ENCODE measurements at regions not wholly inside any gene's neighbourhood (a gene's known extent, or its start where the extent isn't known, plus 50 kb on each side); places are given as distances from the start of the nearest gene placed in this dataset.

DNA sequence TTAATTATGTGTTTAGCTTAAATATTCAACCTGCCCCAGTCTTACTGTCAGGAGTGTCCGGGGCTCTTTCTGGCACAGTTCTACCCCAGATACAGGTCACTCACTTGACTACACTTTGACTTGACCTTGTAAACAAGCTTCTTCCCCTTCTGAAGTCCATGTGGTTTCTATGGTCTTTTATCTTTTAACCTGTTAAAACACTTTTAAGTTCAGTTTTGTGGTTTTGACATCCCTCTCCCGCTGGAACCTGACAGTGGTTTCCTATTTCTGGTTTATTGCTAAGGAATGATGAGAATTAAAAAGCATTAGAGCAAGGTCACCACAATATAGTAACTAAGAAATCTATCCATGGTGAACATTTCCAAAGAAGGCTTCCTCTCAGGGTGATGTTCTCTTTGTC lies 300.1 kb downstream of the TMEM167A start:
- Histone ChIP-seq H3K36me3 (ENCODE audit: insufficient read depth, low read length) (no peaks in the 10 kb centered on the region), H3K9me3 (ENCODE audit: low read depth, low read length) (no peaks in the 10 kb centered on the region), H3K79me2 (ENCODE audit: insufficient read depth, low read length) (no peaks in the 10 kb centered on the region), H3K4me1 (ENCODE audit: insufficient read depth, low read length) (no peaks in the 10 kb centered on the region), H4K20me1 (ENCODE audit: insufficient read depth, low read length) (no peaks in the 10 kb centered on the region), H3K27ac (ENCODE audit: low read depth, low read length) (no peak overlapping the region), H3K27me3 (ENCODE audit: insufficient read depth, low read length) (no peaks in the 10 kb centered on the region), H3K4me2 (ENCODE audit: insufficient read depth, low read length) (no peak overlapping the region), H3K4me3 (ENCODE audit: insufficient read depth, low read length) (no peak overlapping the region), H2AFZ (ENCODE audit: low read length) (no peak overlapping the region)
- TF ChIP-seq, protein P1, sequence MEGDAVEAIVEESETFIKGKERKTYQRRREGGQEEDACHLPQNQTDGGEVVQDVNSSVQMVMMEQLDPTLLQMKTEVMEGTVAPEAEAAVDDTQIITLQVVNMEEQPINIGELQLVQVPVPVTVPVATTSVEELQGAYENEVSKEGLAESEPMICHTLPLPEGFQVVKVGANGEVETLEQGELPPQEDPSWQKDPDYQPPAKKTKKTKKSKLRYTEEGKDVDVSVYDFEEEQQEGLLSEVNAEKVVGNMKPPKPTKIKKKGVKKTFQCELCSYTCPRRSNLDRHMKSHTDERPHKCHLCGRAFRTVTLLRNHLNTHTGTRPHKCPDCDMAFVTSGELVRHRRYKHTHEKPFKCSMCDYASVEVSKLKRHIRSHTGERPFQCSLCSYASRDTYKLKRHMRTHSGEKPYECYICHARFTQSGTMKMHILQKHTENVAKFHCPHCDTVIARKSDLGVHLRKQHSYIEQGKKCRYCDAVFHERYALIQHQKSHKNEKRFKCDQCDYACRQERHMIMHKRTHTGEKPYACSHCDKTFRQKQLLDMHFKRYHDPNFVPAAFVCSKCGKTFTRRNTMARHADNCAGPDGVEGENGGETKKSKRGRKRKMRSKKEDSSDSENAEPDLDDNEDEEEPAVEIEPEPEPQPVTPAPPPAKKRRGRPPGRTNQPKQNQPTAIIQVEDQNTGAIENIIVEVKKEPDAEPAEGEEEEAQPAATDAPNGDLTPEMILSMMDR (IDR thresholded peaks at IDR 0.05; ENCODE audit: extremely low read depth, low read depth, low read length), result no peak
- no peak for DNase-seq (ENCODE audit: insufficient read length, low spot score, missing footprints)

DNA sequence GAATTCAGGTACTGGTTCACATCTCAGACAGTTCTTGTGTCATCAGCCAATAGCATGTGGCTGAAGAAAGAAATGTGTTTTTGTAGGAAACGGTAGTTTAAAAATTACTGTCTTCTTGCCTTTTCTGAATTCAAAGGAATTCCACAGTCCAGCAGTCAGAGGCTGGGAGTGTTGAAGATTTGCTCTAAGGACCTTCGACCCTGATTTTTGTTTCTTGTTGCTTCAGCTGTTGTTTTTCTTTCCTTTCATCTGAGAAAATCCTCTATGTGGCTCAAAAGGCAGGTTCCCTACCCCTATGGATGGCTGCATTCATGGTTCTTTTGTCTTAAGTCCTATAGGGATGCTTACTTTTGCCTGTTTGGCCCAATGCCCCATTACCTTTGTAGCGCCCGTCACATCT lies 304.9 kb downstream of the TMEM167A start:
- H3K79me2 ChIP-seq (ENCODE audit: insufficient read depth, low read length), result no peaks in the 10 kb centered on the region
- no peak overlapping the region for H3K4me3 ChIP-seq (ENCODE audit: insufficient read depth, low read length)
- H3K4me1 ChIP-seq (ENCODE audit: insufficient read depth, low read length), result no peaks in the 10 kb centered on the region
- no peak overlapping the region for H3K4me2 ChIP-seq (ENCODE audit: insufficient read depth, low read length)
- no peaks in the 10 kb centered on the region for H3K36me3 ChIP-seq (ENCODE audit: insufficient read depth, low read length)
- no peak overlapping the region for H2AFZ ChIP-seq (ENCODE audit: low read length)
- no peaks in the 10 kb centered on the region for H4K20me1 ChIP-seq (ENCODE audit: insufficient read depth, low read length)
- no peak for DNase-seq (ENCODE audit: insufficient read length, low spot score, missing footprints)
- H3K27me3 ChIP-seq (ENCODE audit: insufficient read depth, low read length), result no peaks in the 10 kb centered on the region
- H3K9me3 ChIP-seq (ENCODE audit: low read depth, low read length), result no peaks in the 10 kb centered on the region
- no peak overlapping the region for H3K27ac ChIP-seq (ENCODE audit: low read depth, low read length)
- TF ChIP-seq, protein P1 (IDR thresholded peaks at IDR 0.05; ENCODE audit: extremely low read depth, low read depth, low read length), result no peak

DNA sequence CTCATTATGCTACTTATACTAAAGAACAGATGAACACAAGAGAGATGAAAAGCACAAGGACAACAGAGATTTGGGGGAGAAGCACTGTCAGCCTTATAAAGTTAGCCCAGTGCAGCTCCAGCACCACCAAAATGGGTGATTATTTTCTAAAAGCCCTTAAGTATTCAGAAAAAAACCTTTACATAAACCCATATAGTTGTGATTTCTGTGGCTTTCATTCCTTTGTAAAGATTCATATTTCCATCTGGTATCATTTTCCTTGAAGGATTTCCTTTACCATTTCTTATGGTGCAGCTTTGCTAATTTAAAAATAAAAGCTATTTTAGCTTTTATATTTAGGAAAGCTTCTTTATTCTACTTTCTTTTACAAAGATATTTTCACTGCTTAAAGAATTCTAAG lies 311.0 kb downstream of the TMEM167A start:
- Histone ChIP-seq H3K4me2 (ENCODE audit: insufficient read depth, low read length) (no peak overlapping the region), H3K27me3 (ENCODE audit: insufficient read depth, low read length) (no peaks in the 10 kb centered on the region), H4K20me1 (ENCODE audit: insufficient read depth, low read length) (no peaks in the 10 kb centered on the region), H3K27ac (ENCODE audit: low read depth, low read length) (no peak overlapping the region), H3K9me3 (ENCODE audit: low read depth, low read length) (no peaks in the 10 kb centered on the region), H3K4me1 (ENCODE audit: insufficient read depth, low read length) (no peaks in the 10 kb centered on the region), H2AFZ (ENCODE audit: low read length) (no peak overlapping the region), H3K79me2 (ENCODE audit: insufficient read depth, low read length) (no peaks in the 10 kb centered on the region), H3K36me3 (ENCODE audit: insufficient read depth, low read length) (no peaks in the 10 kb centered on the region), H3K4me3 (ENCODE audit: insufficient read depth, low read length) (no peak overlapping the region)
- TF ChIP-seq, protein P1 (IDR thresholded peaks at IDR 0.05; ENCODE audit: extremely low read depth, low read depth, low read length), result no peak
- DNase-seq (ENCODE audit: insufficient read length, low spot score, missing footprints), result no peak

DNA sequence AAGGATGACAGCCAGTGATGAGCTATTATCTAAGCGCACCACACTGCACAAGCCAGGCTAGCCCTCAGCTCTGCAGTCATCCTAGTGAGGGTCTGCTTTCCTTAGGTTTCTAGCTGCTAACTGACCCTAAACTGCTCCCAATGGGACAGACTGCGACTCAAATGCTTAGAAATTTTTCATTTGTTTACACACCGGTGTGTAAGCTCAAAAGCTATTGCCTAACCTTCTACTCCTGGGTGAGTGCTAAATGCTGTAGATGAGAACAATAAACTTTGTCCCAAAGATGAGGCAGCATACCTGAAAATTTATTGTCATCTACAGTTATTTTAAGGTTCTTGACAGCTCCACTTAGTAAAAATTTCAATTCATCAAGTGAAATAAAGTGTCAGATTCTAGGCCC lies 311.4 kb downstream of the TMEM167A start:
- H3K9me3 ChIP-seq (ENCODE audit: low read depth, low read length), result no peaks in the 10 kb centered on the region
- no peak for DNase-seq (ENCODE audit: insufficient read length, low spot score, missing footprints)
- TF ChIP-seq, protein P1 (IDR thresholded peaks at IDR 0.05; ENCODE audit: extremely low read depth, low read depth, low read length), result no peak
- no peaks in the 10 kb centered on the region for H3K36me3 ChIP-seq (ENCODE audit: insufficient read depth, low read length)
- no peak overlapping the region for H3K4me2 ChIP-seq (ENCODE audit: insufficient read depth, low read length)
- no peak overlapping the region for H2AFZ ChIP-seq (ENCODE audit: low read length)
- no peak overlapping the region for H3K4me3 ChIP-seq (ENCODE audit: insufficient read depth, low read length)
- H3K4me1 ChIP-seq (ENCODE audit: insufficient read depth, low read length), result no peaks in the 10 kb centered on the region
- H3K79me2 ChIP-seq (ENCODE audit: insufficient read depth, low read length), result no peaks in the 10 kb centered on the region
- H4K20me1 ChIP-seq (ENCODE audit: insufficient read depth, low read length), result no peaks in the 10 kb centered on the region
- H3K27me3 ChIP-seq (ENCODE audit: insufficient read depth, low read length), result no peaks in the 10 kb centered on the region
- no peak overlapping the region for H3K27ac ChIP-seq (ENCODE audit: low read depth, low read length)
